ENCODE measurements at regions not wholly inside any gene's neighbourhood (a gene's known extent, or its start where the extent isn't known, plus 50 kb on each side); places are given as distances from the start of the nearest gene placed in this dataset.

GRCh38 chr4:62429297-62429696, 1229.2 kb downstream of the ADGRL3 start:
- H3F3A ChIP-seq (ENCODE audit: insufficient read depth, low read length): no peaks in the 10 kb centered on the region
- DNase-seq: no peak
- no peaks in the 10 kb centered on the region for H3K79me2 ChIP-seq (ENCODE audit: low read length)
- H3K4me2 ChIP-seq (ENCODE audit: low read depth, low read length): no peak overlapping the region
- H2AFZ ChIP-seq (ENCODE audit: low read length): no peak overlapping the region
- H3K4me3 ChIP-seq (ENCODE audit: low read length): no peak overlapping the region
- TF ChIP-seq CTCF (IDR thresholded peaks at IDR 0.05; ENCODE audit: low read length): no peak
- TF ChIP-seq EZH2phosphoT487 (IDR thresholded peaks at IDR 0.05; ENCODE audit: low read length): no peak
- TF ChIP-seq EZH2 (optimal IDR thresholded peaks at IDR 0.05; ENCODE audit: low read depth, low read length): no peak
- no peaks in the 10 kb centered on the region for H3K27me3 ChIP-seq (replicated peaks; ENCODE audit: insufficient read depth, low read length)
- no peaks in the 10 kb centered on the region for H3K36me3 ChIP-seq (replicated peaks; ENCODE audit: insufficient read depth, low read length)
- no peaks in the 10 kb centered on the region for H3K4me1 ChIP-seq (ENCODE audit: low read length)
- H4K20me1 ChIP-seq (ENCODE audit: insufficient read depth, low read length): no peaks in the 10 kb centered on the region
- no peak overlapping the region for H3K27ac ChIP-seq (ENCODE audit: low read length)
- H3K9me3 ChIP-seq (replicated peaks; ENCODE audit: insufficient read depth, low read length): no peaks in the 10 kb centered on the region
- no peak overlapping the region for H3K9ac ChIP-seq (ENCODE audit: low read length)
- no peaks in the 10 kb centered on the region for H3K9me2 ChIP-seq (replicated peaks; ENCODE audit: insufficient read depth, low read length)

- Histone ChIP-seq H3K4me3 (ENCODE audit: low read length) (no peak overlapping the region), H3K27ac (ENCODE audit: low read length) (no peak overlapping the region), H3K36me3 (replicated peaks; ENCODE audit: insufficient read depth, low read length) (no peaks in the 10 kb centered on the region), H3K4me1 (ENCODE audit: low read length) (no peaks in the 10 kb centered on the region), H3F3A (ENCODE audit: insufficient read depth, low read length) (no peaks in the 10 kb centered on the region), H3K4me2 (ENCODE audit: low read depth, low read length) (no peak overlapping the region), H3K9ac (ENCODE audit: low read length) (no peak overlapping the region), H2AFZ (ENCODE audit: low read length) (no peak overlapping the region), H3K9me2 (replicated peaks; ENCODE audit: insufficient read depth, low read length) (no peaks in the 10 kb centered on the region), H3K9me3 (replicated peaks; ENCODE audit: insufficient read depth, low read length) (no peaks in the 10 kb centered on the region), H3K79me2 (ENCODE audit: low read length) (no peaks in the 10 kb centered on the region), H4K20me1 (ENCODE audit: insufficient read depth, low read length) (no peaks in the 10 kb centered on the region), H3K27me3 (replicated peaks; ENCODE audit: insufficient read depth, low read length) (no peaks in the 10 kb centered on the region)
- no peak for DNase-seq
- TF ChIP-seq EZH2phosphoT487 (IDR thresholded peaks at IDR 0.05; ENCODE audit: low read length) (no peak), EZH2 (optimal IDR thresholded peaks at IDR 0.05; ENCODE audit: low read depth, low read length) (no peak), CTCF (IDR thresholded peaks at IDR 0.05; ENCODE audit: low read length) (no peak)
Measured at GRCh38 chr4:62415256-62415655, 1215.1 kb downstream of the ADGRL3 start.

- no peak for DNase-seq
- H2AFZ ChIP-seq (ENCODE audit: low read length): no peak overlapping the region
Measured at GRCh38 chr4:62414563-62414962, 1214.4 kb downstream of the ADGRL3 start.

More at GRCh38 chr4:62414563-62414962, 1214.4 kb downstream of the ADGRL3 start:
- Histone ChIP-seq H3K4me3 (ENCODE audit: low read length) (no peak overlapping the region), H3K9me2 (replicated peaks; ENCODE audit: insufficient read depth, low read length) (no peaks in the 10 kb centered on the region), H3K4me2 (ENCODE audit: low read depth, low read length) (no peak overlapping the region), H3K79me2 (ENCODE audit: low read length) (no peaks in the 10 kb centered on the region), H3K27me3 (replicated peaks; ENCODE audit: insufficient read depth, low read length) (no peaks in the 10 kb centered on the region), H3F3A (ENCODE audit: insufficient read depth, low read length) (no peaks in the 10 kb centered on the region), H4K20me1 (ENCODE audit: insufficient read depth, low read length) (no peaks in the 10 kb centered on the region), H3K9ac (ENCODE audit: low read length) (no peak overlapping the region), H3K27ac (ENCODE audit: low read length) (no peak overlapping the region), H3K36me3 (replicated peaks; ENCODE audit: insufficient read depth, low read length) (no peaks in the 10 kb centered on the region), H3K4me1 (ENCODE audit: low read length) (no peaks in the 10 kb centered on the region), H3K9me3 (replicated peaks; ENCODE audit: insufficient read depth, low read length) (no peaks in the 10 kb centered on the region)
- TF ChIP-seq EZH2 (optimal IDR thresholded peaks at IDR 0.05; ENCODE audit: low read depth, low read length) (no peak), CTCF (IDR thresholded peaks at IDR 0.05; ENCODE audit: low read length) (no peak), EZH2phosphoT487 (IDR thresholded peaks at IDR 0.05; ENCODE audit: low read length) (no peak)
